GM18505 (cell line): ENCODE measurements at regions not wholly inside any gene's neighbourhood (a gene's known extent, or its start where the extent isn't known, plus 50 kb on each side); places are given as distances from the start of the nearest gene placed in this dataset.

Experiments
- ATAC-seq: cut with Tn5 transposase; IDR thresholded peaks from one replicate; pipeline ENCODE4 v1.9.1; 2021; ENCODE audit not compliant: unreplicated experiment
- POLR2A ChIP-seq: IDR thresholded peaks from 4 replicates; pipeline ENCODE4 v1.6.1; 2011; ENCODE audit warnings: borderline replicate concordance; ENCODE audit not compliant: insufficient read depth, insufficient read length; ENCODE audit errors: extremely low read depth

DNA sequence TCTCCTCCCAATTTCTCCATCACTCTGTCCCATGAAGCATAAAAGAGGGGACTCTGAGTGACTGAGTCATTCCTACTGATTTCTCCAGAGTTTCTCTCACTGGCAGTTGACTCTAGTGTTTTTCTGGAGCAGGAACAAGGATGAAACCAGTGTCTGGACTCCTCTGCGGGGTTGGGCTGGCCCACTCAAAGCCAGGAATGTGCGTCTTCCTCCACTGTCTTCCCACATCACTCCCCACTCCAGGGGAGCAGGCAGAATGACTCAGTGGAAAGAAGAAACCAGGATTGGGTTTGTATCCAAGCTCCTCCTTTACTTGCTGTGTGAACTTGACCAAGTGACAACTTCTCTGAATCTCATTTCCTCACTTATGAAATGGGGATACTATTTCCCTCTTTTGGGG, 497.5 kb upstream of the SALL1 start:
- TF ChIP-seq POLR2A, result no peak
- no peak for ATAC-seq

DNA sequence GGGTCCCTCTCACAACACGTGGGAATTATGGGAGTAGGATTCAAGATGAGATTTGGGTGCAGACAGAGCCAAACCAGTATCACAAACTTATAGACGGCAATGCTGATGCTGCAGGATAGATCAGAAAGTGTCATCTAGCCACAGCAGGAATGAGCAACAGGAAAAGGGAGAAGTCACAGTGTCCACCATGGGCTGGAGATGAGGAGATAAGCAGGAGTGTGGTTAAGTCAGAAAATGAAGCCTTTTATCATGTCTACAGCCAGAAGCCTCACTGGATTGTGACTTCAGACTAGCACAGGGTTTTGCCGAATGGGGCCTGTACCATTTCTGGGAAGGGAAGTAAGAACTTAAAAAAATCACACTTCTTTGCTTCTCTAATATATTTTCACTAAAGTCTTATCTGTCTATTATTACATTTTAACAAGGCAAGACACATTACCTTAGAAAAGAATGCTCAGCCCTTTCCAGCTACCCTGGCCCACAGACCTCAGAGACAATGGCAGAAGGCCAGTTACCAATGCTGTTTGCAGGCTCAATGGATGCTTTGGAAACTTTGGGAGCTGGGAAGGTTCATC, 490.2 kb upstream of the SALL1 start:
- ATAC-seq, result no peak
- no peak for TF ChIP-seq POLR2A

DNA sequence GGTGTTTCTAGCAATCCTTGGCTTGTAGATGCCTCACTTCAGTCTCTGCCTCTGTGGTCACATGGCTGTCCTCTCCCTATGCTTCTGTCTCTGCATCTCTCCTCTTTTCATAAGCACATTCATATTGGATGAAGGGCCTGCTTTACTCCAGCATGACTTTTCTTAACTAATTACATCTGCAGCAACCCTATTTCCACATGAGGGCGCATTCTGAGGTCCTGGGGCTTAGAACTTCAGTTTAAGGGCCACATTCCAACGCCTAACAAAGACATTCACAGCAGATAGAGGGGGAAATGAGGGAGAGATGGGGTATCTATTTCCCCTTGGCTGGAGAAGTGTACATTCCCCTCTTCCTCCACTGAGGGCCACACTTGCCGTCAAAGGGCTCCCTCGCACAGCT, 489.1 kb upstream of the SALL1 start:
- TF ChIP-seq POLR2A, result no peak
- ATAC-seq, result no peak

DNA sequence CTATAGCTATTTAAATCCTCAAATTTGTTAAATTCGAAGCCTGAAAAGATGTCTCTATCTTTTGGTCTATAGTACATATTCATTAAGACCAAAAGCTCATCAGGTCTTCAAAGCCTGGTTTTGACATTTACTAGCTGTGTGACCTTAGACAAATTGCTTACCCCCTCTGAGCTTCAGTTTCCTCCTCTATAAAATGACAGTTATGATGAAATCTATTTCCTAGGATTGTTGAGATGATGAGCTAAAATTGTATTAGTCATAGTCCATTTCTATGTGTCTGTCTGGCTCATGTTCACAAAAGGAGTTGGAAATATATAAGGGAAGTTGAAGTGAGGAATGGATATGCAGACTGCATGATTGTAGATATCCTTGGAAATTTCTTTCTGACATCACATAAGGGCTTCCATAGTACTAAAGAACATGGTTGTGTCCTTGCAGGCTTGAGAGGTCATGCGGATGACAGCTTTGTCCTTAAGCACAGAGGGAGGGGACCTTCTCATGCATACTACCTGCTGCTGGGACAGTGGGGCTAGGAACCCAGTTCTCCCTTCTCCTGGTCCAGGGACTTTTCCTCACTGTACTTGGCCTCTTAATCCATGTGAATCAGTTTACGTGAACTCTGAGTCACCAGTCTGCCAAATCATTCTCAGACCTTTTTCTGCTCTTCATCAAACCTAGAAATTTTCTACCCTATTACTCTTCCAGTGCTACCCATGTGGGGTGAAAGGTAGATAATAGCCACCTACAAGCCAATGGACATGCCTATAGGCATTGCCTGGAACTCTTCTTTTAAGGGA, 487.5 kb upstream of the SALL1 start:
- no peak for ATAC-seq
- TF ChIP-seq POLR2A, result no peak

DNA sequence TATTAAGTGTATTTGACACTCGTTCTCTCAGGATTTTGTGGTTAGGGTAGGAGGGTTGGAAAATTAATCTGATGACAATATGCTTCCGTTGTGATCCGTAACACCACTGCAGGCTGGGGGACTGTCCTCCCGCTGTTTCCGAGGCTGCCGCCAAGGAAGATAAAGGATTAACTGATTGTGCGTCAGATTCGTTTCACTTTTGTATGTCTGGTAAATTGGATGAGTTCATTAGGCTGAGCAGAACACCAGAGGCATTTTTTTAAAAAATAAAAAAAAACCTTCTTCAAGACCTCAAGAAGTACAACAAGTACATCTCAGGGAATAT, 486.7 kb upstream of the SALL1 start:
- no peak for TF ChIP-seq POLR2A
- ATAC-seq, result no peak

DNA sequence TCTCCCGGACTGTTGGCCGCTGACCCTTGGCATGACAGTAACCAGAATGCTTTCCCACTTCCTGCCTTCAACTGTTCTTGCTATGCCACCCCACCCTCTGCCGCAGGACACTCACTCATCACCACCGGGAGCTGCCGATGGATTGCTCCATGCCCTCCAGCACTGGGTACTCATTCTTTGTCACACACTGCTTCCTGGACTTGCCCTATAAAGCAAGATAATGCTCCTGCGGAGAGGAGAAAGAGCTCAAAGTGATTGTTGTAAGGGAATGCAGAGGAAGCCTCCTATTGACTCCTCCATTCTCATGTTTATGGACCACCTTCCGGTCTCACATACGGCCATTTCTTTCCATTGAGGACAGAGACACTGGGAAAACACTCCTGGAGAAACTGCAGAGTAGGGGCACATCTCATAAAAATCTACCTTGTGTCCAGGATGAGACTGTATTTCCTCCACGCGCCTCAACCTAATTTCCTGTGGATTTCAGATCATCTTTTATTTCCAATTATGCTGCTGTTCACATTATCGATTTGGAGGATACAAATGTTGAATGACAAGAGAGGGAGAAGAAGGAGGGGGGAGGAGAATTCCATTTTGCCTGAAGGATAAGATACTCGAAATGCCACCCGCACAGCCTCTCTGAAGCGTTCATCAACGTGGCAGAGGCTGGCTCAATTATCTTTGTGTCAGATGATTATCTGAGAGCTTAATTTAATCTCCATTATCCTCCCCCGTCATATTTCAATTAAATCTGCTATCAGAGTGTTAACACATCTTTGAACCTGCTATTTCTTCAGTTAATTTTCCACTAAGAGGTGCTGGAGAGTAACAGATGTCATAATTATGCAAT, 486.1 kb upstream of the SALL1 start:
- no peak for ATAC-seq
- TF ChIP-seq POLR2A, result no peak

DNA sequence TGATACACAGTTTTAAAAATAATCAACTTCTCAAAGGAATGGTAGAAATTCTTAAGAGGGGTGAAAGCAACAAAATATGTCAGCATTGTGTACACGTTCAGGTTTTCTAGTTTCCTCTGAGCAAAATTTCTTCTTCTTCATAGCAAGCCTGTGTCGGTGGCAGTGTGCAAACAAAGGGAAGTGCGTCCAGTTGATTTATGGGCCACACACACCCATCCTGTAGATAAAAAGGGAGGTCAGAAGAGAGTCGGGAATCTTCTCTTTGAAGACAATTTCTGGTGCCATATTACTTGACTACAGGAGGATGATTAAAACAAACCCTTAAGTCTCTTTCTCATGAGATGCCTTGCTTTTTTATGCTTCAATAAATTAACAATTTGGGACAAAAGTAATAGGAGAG, 484.1 kb upstream of the SALL1 start:
- no peak for ATAC-seq
- no peak for TF ChIP-seq POLR2A

DNA sequence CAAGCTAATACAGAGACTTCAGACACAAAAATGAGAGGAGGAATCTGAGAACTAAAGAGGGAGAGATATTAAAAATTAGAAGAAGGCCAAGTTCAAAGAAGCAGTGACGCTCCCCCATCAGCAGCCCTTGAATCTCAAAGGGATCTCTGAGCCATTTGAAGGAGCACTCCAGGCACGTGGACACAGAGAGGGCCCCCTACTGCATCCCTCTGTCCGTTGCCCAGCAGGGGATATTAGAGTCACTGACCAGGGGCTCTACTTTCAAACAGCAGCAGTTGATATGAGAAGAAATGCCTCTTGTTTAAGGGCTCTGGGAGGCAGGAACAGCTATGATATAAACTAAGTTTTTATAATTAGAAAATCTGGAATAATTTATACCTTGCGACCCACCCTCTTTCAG, 479.0 kb upstream of the SALL1 start:
- no peak for TF ChIP-seq POLR2A
- ATAC-seq, result no peak

DNA sequence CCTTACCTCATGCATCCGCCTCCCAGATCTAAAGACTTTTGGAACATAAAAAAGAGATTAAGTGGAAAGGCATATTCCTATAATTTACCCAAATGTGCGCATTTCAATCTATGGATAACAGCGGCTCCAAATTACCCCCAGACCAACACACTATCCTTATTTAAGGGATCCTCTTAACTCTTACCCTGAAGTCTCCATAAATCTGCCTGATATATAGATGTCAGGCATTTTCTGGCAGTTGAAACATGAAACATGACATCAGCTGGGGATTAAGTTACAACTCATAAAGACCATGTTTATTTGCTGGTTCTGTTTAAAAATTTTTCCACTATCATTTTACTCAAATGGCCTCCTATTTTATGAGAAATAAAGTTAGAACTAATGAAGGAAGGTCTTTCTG, 478.5 kb upstream of the SALL1 start:
- TF ChIP-seq POLR2A, result no peak
- no peak for ATAC-seq

DNA sequence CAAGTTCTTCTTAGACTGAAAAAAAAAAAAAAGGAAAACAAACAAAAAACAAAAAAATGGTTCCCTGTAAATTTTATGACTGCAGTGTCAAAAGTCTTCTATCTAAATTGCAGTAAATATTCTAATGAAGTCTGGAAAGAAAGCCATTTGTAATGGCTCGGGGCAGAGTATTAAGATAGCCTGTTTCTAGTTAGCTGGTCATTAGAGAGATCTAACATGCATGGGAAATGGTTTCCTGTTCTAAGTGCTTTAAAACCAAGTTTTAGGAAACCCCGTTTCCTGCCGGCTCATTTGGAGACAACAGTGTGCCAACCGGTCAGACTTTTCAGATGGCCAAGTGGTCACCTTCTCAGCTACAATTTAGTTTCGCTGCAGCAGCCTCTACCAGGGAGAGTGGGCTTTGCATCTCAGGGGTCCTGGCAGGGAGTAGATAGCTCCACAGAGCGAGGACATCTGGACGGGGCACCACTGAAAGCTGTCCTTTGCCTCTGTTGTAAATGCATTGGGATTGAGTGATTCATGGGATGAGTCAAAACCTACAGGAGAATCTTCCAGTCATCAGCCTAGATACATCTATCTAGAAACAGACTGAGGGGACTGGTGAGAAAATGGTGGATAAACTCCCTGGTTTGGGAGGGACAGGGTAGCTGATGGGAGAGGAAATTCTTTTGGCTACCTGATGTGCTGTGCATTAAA, 473.2 kb upstream of the SALL1 start:
- no peak for TF ChIP-seq POLR2A
- ATAC-seq, result no peak

DNA sequence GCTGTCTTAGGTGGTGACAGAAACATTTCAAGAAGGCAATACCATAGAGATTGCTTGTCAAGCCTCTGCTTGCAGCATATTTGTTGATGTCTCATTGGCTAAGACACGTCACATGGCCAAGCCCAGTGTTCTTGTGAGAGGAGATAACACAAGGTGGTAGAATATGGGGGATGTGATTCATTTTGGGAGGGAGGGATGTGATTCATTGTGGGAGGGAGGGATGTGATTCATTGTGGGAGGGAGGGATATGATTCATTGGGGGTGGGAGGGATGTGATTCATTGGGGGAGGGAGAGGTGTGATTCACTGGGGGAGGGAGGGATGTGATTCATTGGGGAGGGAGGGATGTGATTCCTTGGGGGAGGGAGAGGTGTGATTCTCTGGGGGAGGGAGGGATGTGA, 470.5 kb upstream of the SALL1 start:
- no peak for ATAC-seq

DNA sequence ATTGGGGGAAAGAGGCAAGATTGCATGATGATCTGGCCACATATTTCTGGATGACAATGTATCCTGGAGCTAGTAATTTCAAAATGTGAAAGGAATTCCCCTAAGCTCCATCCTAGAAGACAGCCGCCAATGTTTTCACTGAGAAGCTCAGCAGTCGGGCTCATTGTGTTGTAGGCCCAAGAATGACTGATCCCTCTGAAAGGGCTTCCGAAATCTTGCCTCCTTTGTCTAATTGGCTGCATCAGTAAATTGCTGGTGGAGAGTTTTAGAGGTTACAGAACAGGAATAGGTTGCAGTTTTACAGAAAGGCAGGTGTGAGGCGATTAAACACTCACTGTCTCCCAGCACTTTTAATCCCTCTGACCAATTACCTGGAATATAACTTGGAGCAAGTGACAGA, 464.1 kb upstream of the SALL1 start:
- ATAC-seq, result no peak

More for the DNA sequence above, 470.5 kb upstream of the SALL1 start:
- TF ChIP-seq POLR2A, result no peak

DNA sequence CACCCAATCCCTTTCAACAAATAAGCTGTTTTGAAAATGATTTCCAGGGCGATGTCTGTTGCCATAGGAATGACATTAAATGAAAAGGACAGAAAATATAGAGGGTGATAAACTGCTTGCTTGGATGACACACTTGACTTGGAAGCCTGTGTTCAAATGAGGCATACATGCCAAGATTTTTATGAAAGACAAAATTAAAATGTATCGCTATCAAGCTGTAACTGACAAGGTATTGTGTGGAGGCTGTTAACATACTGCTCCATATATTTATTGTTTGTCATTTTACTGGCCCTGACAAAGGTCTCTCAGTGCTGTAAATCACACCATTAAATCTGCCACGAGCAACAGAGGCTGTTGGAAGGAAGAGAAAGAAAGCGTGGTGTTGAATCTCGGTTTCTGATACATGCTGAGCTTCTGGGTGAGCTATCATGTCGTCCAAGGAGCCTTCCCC, 456.2 kb upstream of the SALL1 start:
- ATAC-seq, result no peak
- TF ChIP-seq POLR2A, result no peak

More for the DNA sequence above, 464.1 kb upstream of the SALL1 start:
- no peak for TF ChIP-seq POLR2A
